OCI-LY3 (cell line): ENCODE measurements at regions not wholly inside any gene's neighbourhood (a gene's known extent, or its start where the extent isn't known, plus 50 kb on each side); places are given as distances from the start of the nearest gene placed in this dataset.

ENCODE experiments used
- H2AFZ ChIP-seq: fragments of 200-600, 300-600 bp; shearing (Covaris generic); 2 replicates; pipeline ENCODE4 v1.6.0; 2014; ENCODE audit warnings: antibody characterized with exemption, low read depth, low read length
- H3K27ac ChIP-seq: fragments of 200-600, 300-600 bp; sonication (generic); 2 replicates; pipeline ENCODE4 v1.5.1; 2014; ENCODE audit warnings: mild to moderate bottlenecking, low read length, moderate library complexity, mixed read lengths
- H3K27me3 ChIP-seq: fragments of 200-600, 300-600 bp; sonication (generic); 2 replicates; pipeline ENCODE4 v1.6.1; 2014; ENCODE audit warnings: low read depth, low read length, mixed read lengths
- H3K36me3 ChIP-seq: fragments of 200-600, 300-600 bp; sonication (generic); replicated peaks from 2 replicates; pipeline ENCODE3; 2014; ENCODE audit warnings: low read depth, low read length, mixed read lengths
- H3K4me1 ChIP-seq: fragments of 300-600, 200-600 bp; sonication (generic); 2 replicates; pipeline ENCODE4 v1.6.1; 2014; ENCODE audit warnings: low read length, mixed read lengths
- H3K4me2 ChIP-seq: fragments of 200-600, 300-600 bp; sonication (generic); 2 replicates; pipeline ENCODE4 v1.6.1; 2014; ENCODE audit warnings: low read length, mixed read lengths
- H3K4me3 ChIP-seq: fragments of 300-600, 200-600 bp; sonication (generic); 2 replicates; pipeline ENCODE4 v1.5.1; 2014; ENCODE audit warnings: antibody characterized with exemption, mild to moderate bottlenecking, low read length, moderate library complexity
- H3K79me2 ChIP-seq: fragments of 300-600, 200-600 bp; shearing (Covaris generic); 2 replicates; pipeline ENCODE4 v1.6.1; 2014; ENCODE audit warnings: mild to moderate bottlenecking, low read length, mixed read lengths
- H3K9ac ChIP-seq: fragments of 300-600, 200-600 bp; shearing (Covaris generic); 2 replicates; pipeline ENCODE4 v1.6.0; 2014; ENCODE audit warnings: mild to moderate bottlenecking, low read length, moderate library complexity
- H3K9me3 ChIP-seq: fragments of 200-600, 300-600 bp; shearing (Covaris generic); 2 replicates; pipeline ENCODE4 v1.6.1; 2014; ENCODE audit warnings: low read length, mixed read lengths; ENCODE audit not compliant: insufficient read depth
- H4K20me1 ChIP-seq: fragments of 200-600, 300-600 bp; sonication (generic); 2 replicates; pipeline ENCODE4 v1.6.1; 2016; ENCODE audit warnings: low read length, mixed read lengths; ENCODE audit not compliant: insufficient read depth
- CTCF ChIP-seq: fragments of 200-600, 300-600 bp; sonication (generic); IDR thresholded peaks from 2 replicates; pipeline ENCODE4 v1.5.1; 2014; ENCODE audit warnings: antibody characterized with exemption, low read length, low read depth
- EZH2phosphoT487 ChIP-seq: fragments of 200-600 bp; shearing (Covaris generic); IDR thresholded peaks from 2 replicates; pipeline ENCODE4 v1.6.1; 2018; ENCODE audit warnings: antibody characterized with exemption, mixed run types, low read depth

GRCh38 chr3:193929373-193929772 lies 206.6 kb upstream of the HES1 start:
- Histone ChIP-seq H3K27me3 (peaks cover 6% of the 10 kb centered on the region), H2AFZ (no peak overlapping the region), H3K27ac (no peak overlapping the region), H3K4me2 (no peak overlapping the region), H3K79me2 (no peaks in the 10 kb centered on the region), H3K4me3 (no peak overlapping the region), H3K4me1 (peaks cover 13% of the 10 kb centered on the region), H3K9me3 (no peaks in the 10 kb centered on the region), H3K36me3 (no peaks in the 10 kb centered on the region), H4K20me1 (no peaks in the 10 kb centered on the region), H3K9ac (no peak overlapping the region)
- no peak for TF ChIP-seq CTCF
- no peak for TF ChIP-seq EZH2phosphoT487

- H3K9me3 ChIP-seq: no peaks in the 10 kb centered on the region
- no peak overlapping the region for H3K4me3 ChIP-seq
- H3K79me2 ChIP-seq: no peaks in the 10 kb centered on the region
- H3K36me3 ChIP-seq: no peaks in the 10 kb centered on the region
- no peak overlapping the region for H3K4me2 ChIP-seq
- no peak overlapping the region for H3K9ac ChIP-seq
- H4K20me1 ChIP-seq: no peaks in the 10 kb centered on the region
- no peak overlapping the region for H3K27ac ChIP-seq
- peaks cover 12% of the 10 kb centered on the region for H3K27me3 ChIP-seq
- no peak overlapping the region for H2AFZ ChIP-seq
- peaks cover 13% of the 10 kb centered on the region for H3K4me1 ChIP-seq
- TF ChIP-seq CTCF (no peak), EZH2phosphoT487 (no peak)
These were observed 205.9 kb upstream of the HES1 start for GRCh38 chr3:193929921-193930646.

GRCh38 chr3:193932136-193932535 lies 203.8 kb upstream of the HES1 start:
- Histone ChIP-seq H4K20me1 (no peaks in the 10 kb centered on the region), H3K9ac (no peak overlapping the region), H3K79me2 (no peaks in the 10 kb centered on the region), H3K27me3 (peaks cover 12% of the 10 kb centered on the region), H3K9me3 (no peaks in the 10 kb centered on the region), H3K27ac (no peak overlapping the region), H2AFZ (no peak overlapping the region), H3K36me3 (no peaks in the 10 kb centered on the region), H3K4me2 (no peak overlapping the region), H3K4me3 (no peak overlapping the region), H3K4me1 (peaks cover 6% of the 10 kb centered on the region; the same call in 1 of the 2 replicates)
- TF ChIP-seq CTCF (no peak), EZH2phosphoT487 (no peak)

GRCh38 chr3:193932576-193932975 lies 203.4 kb upstream of the HES1 start:
- H3K9ac ChIP-seq: no peak overlapping the region
- TF ChIP-seq CTCF: no peak
- no peak for TF ChIP-seq EZH2phosphoT487
- no peak overlapping the region for H2AFZ ChIP-seq
- no peaks in the 10 kb centered on the region for H3K36me3 ChIP-seq
- no peak overlapping the region for H3K4me3 ChIP-seq
- H3K4me2 ChIP-seq: no peak overlapping the region
- no peaks in the 10 kb centered on the region for H3K9me3 ChIP-seq
- H3K27me3 ChIP-seq: peaks cover 16% of the 10 kb centered on the region
- H3K4me1 ChIP-seq: peaks cover 6% of the 10 kb centered on the region; the same call in 1 of the 2 replicates
- no peaks in the 10 kb centered on the region for H4K20me1 ChIP-seq
- H3K27ac ChIP-seq: no peak overlapping the region
- no peaks in the 10 kb centered on the region for H3K79me2 ChIP-seq
